ENCODE measurements at regions not wholly inside any gene's neighbourhood (a gene's known extent, or its start where the extent isn't known, plus 50 kb on each side); places are given as distances from the start of the nearest gene placed in this dataset.

GRCh38 chr6:56005426-56005825 lies 130.0 kb upstream of the BMP5 start:
- TF ChIP-seq POLR2A (IDR thresholded peaks at IDR 0.05) (no peak), CTCF (IDR thresholded peaks at IDR 0.05) (no peak)
- H3K27me3 ChIP-seq: no peaks in the 10 kb centered on the region
- no peak overlapping the region for H3K4me3 ChIP-seq
- H3K27ac ChIP-seq: no peak overlapping the region
- no peaks in the 10 kb centered on the region for H3K9me3 ChIP-seq
- DNase-seq: no peak
- no peaks in the 10 kb centered on the region for H3K36me3 ChIP-seq
- H3K4me1 ChIP-seq: no peaks in the 10 kb centered on the region

- no peaks in the 10 kb centered on the region for H3K36me3 ChIP-seq
- H3K27ac ChIP-seq: no peak overlapping the region
- no peaks in the 10 kb centered on the region for H3K27me3 ChIP-seq
- no peaks in the 10 kb centered on the region for H3K4me1 ChIP-seq
- TF ChIP-seq POLR2A (IDR thresholded peaks at IDR 0.05) (no peak), CTCF (IDR thresholded peaks at IDR 0.05) (no peak)
- no peak for DNase-seq
- no peaks in the 10 kb centered on the region for H3K9me3 ChIP-seq
- no peak overlapping the region for H3K4me3 ChIP-seq
Measured at GRCh38 chr6:56004426-56004825, 129.0 kb upstream of the BMP5 start.

GRCh38 chr6:56003616-56004015 lies 128.2 kb upstream of the BMP5 start:
- Histone ChIP-seq H3K9me3 (no peaks in the 10 kb centered on the region), H3K27ac (no peak overlapping the region), H3K36me3 (no peaks in the 10 kb centered on the region), H3K27me3 (no peaks in the 10 kb centered on the region), H3K4me3 (no peak overlapping the region), H3K4me1 (no peaks in the 10 kb centered on the region)
- no peak for DNase-seq
- TF ChIP-seq CTCF (IDR thresholded peaks at IDR 0.05): no peak
- no peak for TF ChIP-seq POLR2A (IDR thresholded peaks at IDR 0.05)

DNA sequence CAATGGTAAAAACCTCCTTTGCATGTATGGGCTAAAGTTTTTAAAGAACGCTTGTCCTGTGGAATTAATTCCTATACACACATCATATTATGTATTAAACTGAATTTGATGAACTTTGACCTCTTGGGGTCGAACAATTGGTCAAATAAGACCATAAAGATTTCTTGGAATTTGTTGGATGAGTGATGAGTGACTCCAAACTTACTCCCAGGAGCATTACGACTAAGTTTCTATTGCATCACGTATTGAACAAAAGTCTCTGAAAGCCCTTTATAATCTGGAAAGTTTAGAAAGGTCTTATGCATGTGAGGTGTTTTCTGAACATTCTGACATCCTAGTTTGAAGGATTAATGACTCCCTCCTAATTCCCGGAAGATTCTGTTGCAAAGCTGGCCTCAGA lies 126.9 kb upstream of the BMP5 start:
- Histone ChIP-seq H3K9me3 (no peaks in the 10 kb centered on the region), H3K4me3 (no peak overlapping the region), H3K27me3 (no peaks in the 10 kb centered on the region), H3K36me3 (no peaks in the 10 kb centered on the region), H3K27ac (no peak overlapping the region), H3K4me1 (no peaks in the 10 kb centered on the region)
- TF ChIP-seq POLR2A (IDR thresholded peaks at IDR 0.05) (no peak), CTCF (IDR thresholded peaks at IDR 0.05) (no peak)
- no peak for DNase-seq

DNA sequence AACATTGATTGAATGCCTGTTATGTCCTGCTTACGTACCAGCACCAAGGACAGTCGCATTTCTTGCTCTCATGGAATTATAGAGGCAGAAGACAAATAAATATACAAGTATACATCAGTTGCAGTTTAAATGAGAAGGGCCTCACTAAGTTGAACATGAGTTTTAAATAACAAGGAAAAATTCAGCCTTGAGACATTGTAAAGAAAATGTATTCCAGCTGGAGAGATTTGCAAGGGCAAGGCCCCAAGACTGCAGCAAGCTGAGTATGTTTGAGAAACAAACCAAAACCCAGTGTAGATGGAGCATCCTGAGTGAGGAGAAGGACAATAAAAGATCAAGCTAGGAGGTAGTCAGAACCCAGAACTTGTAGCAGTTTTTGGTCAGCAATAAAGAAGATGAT lies 123.2 kb upstream of the BMP5 start:
- no peaks in the 10 kb centered on the region for H3K4me1 ChIP-seq
- H3K36me3 ChIP-seq: no peaks in the 10 kb centered on the region
- no peak for TF ChIP-seq CTCF (IDR thresholded peaks at IDR 0.05)
- no peak for TF ChIP-seq POLR2A (IDR thresholded peaks at IDR 0.05)
- DNase-seq: no peak
- H3K27me3 ChIP-seq: no peaks in the 10 kb centered on the region
- H3K9me3 ChIP-seq: no peaks in the 10 kb centered on the region
- H3K4me3 ChIP-seq: no peak overlapping the region
- no peak overlapping the region for H3K27ac ChIP-seq

DNA sequence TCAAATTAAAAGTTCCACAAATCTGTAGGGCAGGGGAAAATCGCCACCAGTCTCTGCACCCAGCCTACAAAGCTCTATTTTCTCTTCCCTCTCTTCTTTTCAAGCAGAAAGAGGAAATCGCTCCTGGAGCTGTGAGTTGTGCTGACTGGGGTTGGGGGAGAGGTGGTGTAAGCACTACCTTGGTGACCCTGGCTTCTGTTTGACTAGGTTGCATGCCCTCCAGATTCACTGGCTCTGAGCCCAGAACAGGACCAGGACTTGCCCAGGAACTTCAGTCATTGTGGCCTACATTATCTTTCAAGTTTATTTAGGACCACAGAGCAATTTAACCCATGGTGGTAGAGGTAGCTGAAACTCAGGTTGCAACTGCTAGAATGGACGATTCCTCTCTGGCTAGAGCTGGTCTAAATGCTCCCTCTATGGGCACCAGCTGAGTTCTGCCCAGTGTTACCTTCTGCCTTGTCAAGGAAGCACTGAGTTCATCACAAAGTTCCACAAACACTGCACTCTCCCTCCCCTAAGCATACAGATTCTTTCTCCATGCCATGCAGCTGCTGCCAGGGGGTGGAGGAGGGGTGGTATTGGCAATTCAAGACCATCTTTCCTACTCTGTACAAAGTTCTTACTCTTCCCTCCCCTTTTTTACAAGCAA lies 122.0 kb upstream of the BMP5 start:
- Histone ChIP-seq H3K4me3 (no peak overlapping the region), H3K27ac (no peak overlapping the region), H3K36me3 (no peaks in the 10 kb centered on the region), H3K27me3 (no peaks in the 10 kb centered on the region), H3K4me1 (no peaks in the 10 kb centered on the region), H3K9me3 (no peaks in the 10 kb centered on the region)
- no peak for TF ChIP-seq POLR2A (IDR thresholded peaks at IDR 0.05)
- no peak for TF ChIP-seq CTCF (IDR thresholded peaks at IDR 0.05)
- DNase-seq: no peak

Measured in Peyer's patch (tissue), 4 donors.